Colonic mucosa (tissue), 4 donors: ENCODE measurements at regions not wholly inside any gene's neighbourhood (a gene's known extent, or its start where the extent isn't known, plus 50 kb on each side); places are given as distances from the start of the nearest gene placed in this dataset.

Experiments used
- DNase-seq: peaks from one replicate; pipeline ENCODE4 v3.0.0-alpha.2; 2020
- H3K27ac ChIP-seq: fragments of 200-600 bp; one replicate; pipeline ENCODE4 v1.8.0; 2021
- H3K27me3 ChIP-seq: fragments of 200-600 bp; one replicate; pipeline ENCODE4 v1.8.0; 2021
- H3K36me3 ChIP-seq: fragments of 200-600 bp; one replicate; pipeline ENCODE4 v1.8.0; 2021
- H3K4me1 ChIP-seq: fragments of 200-600 bp; one replicate; pipeline ENCODE4 v1.8.0; 2021; ENCODE audit warnings: mild to moderate bottlenecking
- H3K4me3 ChIP-seq: fragments of 200-600 bp; one replicate; pipeline ENCODE4 v1.8.0; 2021
- H3K9ac ChIP-seq, 2 donors: one replicate each; pipeline ENCODE4 v1.7.0; 2013; ENCODE audit warnings: control low read depth in 2 of 2, low read depth in 2 of 2, low read length in 2 of 2
- H3K9me3 ChIP-seq: fragments of 200-600 bp; one replicate; pipeline ENCODE4 v1.8.0; 2021
- CTCF ChIP-seq: fragments of 200-600 bp; IDR thresholded peaks from one replicate; pipeline ENCODE4 v1.8.0; 2022; ENCODE audit warnings: antibody characterized with exemption, mild to moderate bottlenecking
- intact Hi-C: fragments of 100-400 bp; cut with DNase I; formaldehyde crosslinking; loops from one replicate; pipeline ENCODE4 v1.14.1; 2022
- donor health status: healthy.
- donor health status: DM: no; HTN: no; CAD: no.
- donor health status: DM: no; HTN: no; CAD: no.

GRCh38 chr18:71442731-71443141 is 1101.4 kb downstream of the CBLN2 start:
- no peaks in the 10 kb centered on the region for H3K9me3 ChIP-seq
- H3K27me3 ChIP-seq = no peaks in the 10 kb centered on the region
- DNase-seq = no peak
- H3K27ac ChIP-seq = no peak overlapping the region
- H3K4me3 ChIP-seq = no peak overlapping the region
- intact Hi-C loops = no loop called here
- H3K4me1 ChIP-seq = no peaks in the 10 kb centered on the region
- no peak for TF ChIP-seq CTCF
- H3K9ac ChIP-seq = no peak overlapping the region
- H3K36me3 ChIP-seq = no peaks in the 10 kb centered on the region

GRCh38 chr18:71441156-71441555 is 1103.0 kb downstream of the CBLN2 start:
- Histone ChIP-seq H3K36me3 (no peaks in the 10 kb centered on the region), H3K4me3 (no peak overlapping the region), H3K27me3 (no peaks in the 10 kb centered on the region), H3K4me1 (no peaks in the 10 kb centered on the region), H3K27ac (no peak overlapping the region), H3K9ac (no peak overlapping the region), H3K9me3 (no peaks in the 10 kb centered on the region)
- no peak for TF ChIP-seq CTCF
- intact Hi-C loops = no loop called here
- DNase-seq = no peak

GRCh38 chr18:71437511-71437910 is 1106.6 kb downstream of the CBLN2 start:
- H3K36me3 ChIP-seq = no peaks in the 10 kb centered on the region
- no peak overlapping the region for H3K9ac ChIP-seq
- intact Hi-C loops = no loop called here
- no peak for TF ChIP-seq CTCF
- no peaks in the 10 kb centered on the region for H3K27me3 ChIP-seq
- H3K9me3 ChIP-seq = no peaks in the 10 kb centered on the region
- DNase-seq = no peak
- no peaks in the 10 kb centered on the region for H3K4me1 ChIP-seq
- H3K27ac ChIP-seq = no peak overlapping the region
- H3K4me3 ChIP-seq = no peak overlapping the region

GRCh38 chr18:71433373-71433772 is 1110.8 kb downstream of the CBLN2 start:
- H3K9ac ChIP-seq = no peak overlapping the region
- no peaks in the 10 kb centered on the region for H3K4me1 ChIP-seq
- no peak for DNase-seq
- H3K27me3 ChIP-seq = no peaks in the 10 kb centered on the region
- no peak for TF ChIP-seq CTCF
- H3K36me3 ChIP-seq = no peaks in the 10 kb centered on the region
- no peaks in the 10 kb centered on the region for H3K9me3 ChIP-seq
- H3K4me3 ChIP-seq = no peak overlapping the region
- intact Hi-C loops = no loop called here
- H3K27ac ChIP-seq = no peak overlapping the region

GRCh38 chr18:71431689-71432088 is 1112.5 kb downstream of the CBLN2 start:
- DNase-seq = no peak
- no peak overlapping the region for H3K4me3 ChIP-seq

More at GRCh38 chr18:71431689-71432088, 1112.5 kb downstream of the CBLN2 start:
- Histone ChIP-seq H3K36me3 (no peaks in the 10 kb centered on the region), H3K4me1 (no peaks in the 10 kb centered on the region), H3K9ac (no peak overlapping the region), H3K27me3 (no peaks in the 10 kb centered on the region), H3K27ac (no peak overlapping the region), H3K9me3 (no peaks in the 10 kb centered on the region)
- intact Hi-C loops = no loop called here
- TF ChIP-seq CTCF = no peak
